ENCODE measurements at regions not wholly inside any gene's neighbourhood (a gene's known extent, or its start where the extent isn't known, plus 50 kb on each side); places are given as distances from the start of the nearest gene placed in this dataset.

DNA sequence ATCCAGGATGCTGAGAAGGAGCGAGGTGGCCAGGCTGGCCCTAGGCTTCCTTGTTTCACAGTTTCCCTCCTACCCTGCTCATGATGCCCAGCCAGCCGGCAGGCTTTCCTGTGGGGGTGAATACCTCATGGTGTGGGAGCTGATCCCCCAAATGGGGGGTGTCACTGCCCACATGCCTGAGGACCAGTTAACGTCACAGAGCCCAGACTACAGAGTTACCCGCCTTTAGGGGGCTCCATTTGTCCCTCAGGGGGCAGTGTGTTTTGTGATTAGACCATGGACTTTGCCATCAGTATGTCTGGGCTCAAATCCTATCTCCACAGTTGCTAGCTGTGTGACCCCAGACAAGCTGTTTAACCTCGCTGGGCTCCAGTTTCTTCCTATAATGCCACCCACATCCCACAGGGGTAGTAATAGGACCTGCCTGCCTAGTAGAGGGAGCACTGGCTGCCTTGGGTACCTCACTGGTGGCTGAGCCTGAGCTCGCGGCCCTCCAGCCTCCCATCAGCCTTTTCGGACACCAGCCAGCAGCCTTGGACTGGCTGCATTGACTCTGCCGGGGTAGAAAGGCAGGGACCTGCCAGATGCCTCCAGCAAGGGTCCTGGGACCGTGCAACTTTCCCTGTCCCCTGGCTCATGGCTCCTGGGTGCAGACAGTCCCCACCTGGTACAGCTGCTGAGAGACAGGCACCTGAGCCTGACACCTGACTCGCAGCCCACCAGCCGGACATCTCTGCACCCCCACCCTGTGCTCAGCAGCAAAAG lies 87.5 kb upstream of the GSE1 start (continued):
- TF ChIP-seq, protein P1, sequence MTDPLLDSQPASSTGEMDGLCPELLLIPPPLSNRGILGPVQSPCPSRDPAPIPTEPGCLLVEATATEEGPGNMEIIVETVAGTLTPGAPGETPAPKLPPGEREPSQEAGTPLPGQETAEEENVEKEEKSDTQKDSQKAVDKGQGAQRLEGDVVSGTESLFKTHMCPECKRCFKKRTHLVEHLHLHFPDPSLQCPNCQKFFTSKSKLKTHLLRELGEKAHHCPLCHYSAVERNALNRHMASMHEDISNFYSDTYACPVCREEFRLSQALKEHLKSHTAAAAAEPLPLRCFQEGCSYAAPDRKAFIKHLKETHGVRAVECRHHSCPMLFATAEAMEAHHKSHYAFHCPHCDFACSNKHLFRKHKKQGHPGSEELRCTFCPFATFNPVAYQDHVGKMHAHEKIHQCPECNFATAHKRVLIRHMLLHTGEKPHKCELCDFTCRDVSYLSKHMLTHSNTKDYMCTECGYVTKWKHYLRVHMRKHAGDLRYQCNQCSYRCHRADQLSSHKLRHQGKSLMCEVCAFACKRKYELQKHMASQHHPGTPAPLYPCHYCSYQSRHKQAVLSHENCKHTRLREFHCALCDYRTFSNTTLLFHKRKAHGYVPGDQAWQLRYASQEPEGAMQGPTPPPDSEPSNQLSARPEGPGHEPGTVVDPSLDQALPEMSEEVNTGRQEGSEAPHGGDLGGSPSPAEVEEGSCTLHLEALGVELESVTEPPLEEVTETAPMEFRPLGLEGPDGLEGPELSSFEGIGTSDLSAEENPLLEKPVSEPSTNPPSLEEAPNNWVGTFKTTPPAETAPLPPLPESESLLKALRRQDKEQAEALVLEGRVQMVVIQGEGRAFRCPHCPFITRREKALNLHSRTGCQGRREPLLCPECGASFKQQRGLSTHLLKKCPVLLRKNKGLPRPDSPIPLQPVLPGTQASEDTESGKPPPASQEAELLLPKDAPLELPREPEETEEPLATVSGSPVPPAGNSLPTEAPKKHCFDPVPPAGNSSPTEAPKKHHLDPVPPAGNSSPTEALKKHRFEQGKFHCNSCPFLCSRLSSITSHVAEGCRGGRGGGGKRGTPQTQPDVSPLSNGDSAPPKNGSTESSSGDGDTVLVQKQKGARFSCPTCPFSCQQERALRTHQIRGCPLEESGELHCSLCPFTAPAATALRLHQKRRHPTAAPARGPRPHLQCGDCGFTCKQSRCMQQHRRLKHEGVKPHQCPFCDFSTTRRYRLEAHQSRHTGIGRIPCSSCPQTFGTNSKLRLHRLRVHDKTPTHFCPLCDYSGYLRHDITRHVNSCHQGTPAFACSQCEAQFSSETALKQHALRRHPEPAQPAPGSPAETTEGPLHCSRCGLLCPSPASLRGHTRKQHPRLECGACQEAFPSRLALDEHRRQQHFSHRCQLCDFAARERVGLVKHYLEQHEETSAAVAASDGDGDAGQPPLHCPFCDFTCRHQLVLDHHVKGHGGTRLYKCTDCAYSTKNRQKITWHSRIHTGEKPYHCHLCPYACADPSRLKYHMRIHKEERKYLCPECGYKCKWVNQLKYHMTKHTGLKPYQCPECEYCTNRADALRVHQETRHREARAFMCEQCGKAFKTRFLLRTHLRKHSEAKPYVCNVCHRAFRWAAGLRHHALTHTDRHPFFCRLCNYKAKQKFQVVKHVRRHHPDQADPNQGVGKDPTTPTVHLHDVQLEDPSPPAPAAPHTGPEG (CRISPR knock-in tag; IDR thresholded peaks at IDR 0.05), result peak; percentile 36; the same call in 1 of the 2 replicates
- TF ChIP-seq ZNF143 (CRISPR knock-in tag; IDR thresholded peaks at IDR 0.05) (peak; percentile 64), NCOR1 (IDR thresholded peaks at IDR 0.05; ENCODE audit: borderline replicate concordance, low read length) (peak; percentile 12; the same call in 1 of the 2 replicates), ZNF563 (CRISPR knock-in tag; IDR thresholded peaks at IDR 0.05) (0 out of 2 replicates have a peak, but pooled peaks have one; percentile 59), SNAI1 (CRISPR knock-in tag; IDR thresholded peaks at IDR 0.05; ENCODE audit: borderline replicate concordance) (no peak), ZMYM3 (CRISPR knock-in tag; IDR thresholded peaks at IDR 0.05) (peak; percentile 92), HOXA5 (CRISPR knock-in tag; IDR thresholded peaks at IDR 0.05) (peak; percentile 54; the same call in 1 of the 2 replicates), ZNF430 (CRISPR knock-in tag; IDR thresholded peaks at IDR 0.05) (0 out of 2 replicates have a peak, but pooled peaks have one; percentile 37), ZNF605 (CRISPR knock-in tag; IDR thresholded peaks at IDR 0.05) (peak; percentile 70; the same call in 1 of the 2 replicates), ADNP (CRISPR knock-in tag; IDR thresholded peaks at IDR 0.05) (peak; percentile 39; the same call in 1 of the 2 replicates), ZFP90 (CRISPR knock-in tag; IDR thresholded peaks at IDR 0.05; ENCODE audit: borderline replicate concordance) (0 out of 2 replicates have a peak, but pooled peaks have one; percentile 90), ZNF354B (CRISPR knock-in tag; IDR thresholded peaks at IDR 0.05) (0 out of 2 replicates have a peak, but pooled peaks have one; percentile 11), ZNF747 (CRISPR knock-in tag; IDR thresholded peaks at IDR 0.05; ENCODE audit: borderline replicate concordance) (peak; percentile 2; the same call in 1 of the 2 replicates), ZNF367 (CRISPR knock-in tag; IDR thresholded peaks at IDR 0.05; ENCODE audit: borderline replicate concordance) (0 out of 2 replicates have a peak, but pooled peaks have one; percentile 24)
- TF ChIP-seq, protein P2, sequence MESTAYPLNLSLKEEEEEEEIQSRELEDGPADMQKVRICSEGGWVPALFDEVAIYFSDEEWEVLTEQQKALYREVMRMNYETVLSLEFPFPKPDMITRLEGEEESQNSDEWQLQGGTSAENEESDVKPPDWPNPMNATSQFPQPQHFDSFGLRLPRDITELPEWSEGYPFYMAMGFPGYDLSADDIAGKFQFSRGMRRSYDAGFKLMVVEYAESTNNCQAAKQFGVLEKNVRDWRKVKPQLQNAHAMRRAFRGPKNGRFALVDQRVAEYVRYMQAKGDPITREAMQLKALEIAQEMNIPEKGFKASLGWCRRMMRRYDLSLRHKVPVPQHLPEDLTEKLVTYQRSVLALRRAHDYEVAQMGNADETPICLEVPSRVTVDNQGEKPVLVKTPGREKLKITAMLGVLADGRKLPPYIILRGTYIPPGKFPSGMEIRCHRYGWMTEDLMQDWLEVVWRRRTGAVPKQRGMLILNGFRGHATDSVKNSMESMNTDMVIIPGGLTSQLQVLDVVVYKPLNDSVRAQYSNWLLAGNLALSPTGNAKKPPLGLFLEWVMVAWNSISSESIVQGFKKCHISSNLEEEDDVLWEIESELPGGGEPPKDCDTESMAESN (CRISPR knock-in tag; conservative IDR thresholded peaks at IDR 0.05), result 0 out of 2 replicates have a peak, but pooled peaks have one; percentile 13
- TF ChIP-seq, protein P3, sequence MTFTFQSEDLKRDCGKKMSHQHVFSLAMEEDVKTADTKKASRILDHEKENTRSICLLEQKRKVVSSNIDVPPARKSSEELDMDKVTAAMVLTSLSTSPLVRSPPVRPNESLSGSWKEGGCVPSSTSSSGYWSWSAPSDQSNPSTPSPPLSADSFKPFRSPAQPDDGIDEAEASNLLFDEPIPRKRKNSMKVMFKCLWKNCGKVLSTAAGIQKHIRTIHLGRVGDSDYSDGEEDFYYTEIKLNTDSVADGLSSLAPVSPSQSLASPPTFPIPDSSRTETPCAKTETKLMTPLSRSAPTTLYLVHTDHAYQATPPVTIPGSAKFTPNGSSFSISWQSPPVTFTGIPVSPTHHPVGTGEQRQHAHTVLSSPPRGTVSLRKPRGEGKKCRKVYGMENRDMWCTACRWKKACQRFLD (CRISPR knock-in tag; IDR thresholded peaks at IDR 0.05; ENCODE audit: borderline replicate concordance), result no peak
- TF ChIP-seq, protein P4, sequence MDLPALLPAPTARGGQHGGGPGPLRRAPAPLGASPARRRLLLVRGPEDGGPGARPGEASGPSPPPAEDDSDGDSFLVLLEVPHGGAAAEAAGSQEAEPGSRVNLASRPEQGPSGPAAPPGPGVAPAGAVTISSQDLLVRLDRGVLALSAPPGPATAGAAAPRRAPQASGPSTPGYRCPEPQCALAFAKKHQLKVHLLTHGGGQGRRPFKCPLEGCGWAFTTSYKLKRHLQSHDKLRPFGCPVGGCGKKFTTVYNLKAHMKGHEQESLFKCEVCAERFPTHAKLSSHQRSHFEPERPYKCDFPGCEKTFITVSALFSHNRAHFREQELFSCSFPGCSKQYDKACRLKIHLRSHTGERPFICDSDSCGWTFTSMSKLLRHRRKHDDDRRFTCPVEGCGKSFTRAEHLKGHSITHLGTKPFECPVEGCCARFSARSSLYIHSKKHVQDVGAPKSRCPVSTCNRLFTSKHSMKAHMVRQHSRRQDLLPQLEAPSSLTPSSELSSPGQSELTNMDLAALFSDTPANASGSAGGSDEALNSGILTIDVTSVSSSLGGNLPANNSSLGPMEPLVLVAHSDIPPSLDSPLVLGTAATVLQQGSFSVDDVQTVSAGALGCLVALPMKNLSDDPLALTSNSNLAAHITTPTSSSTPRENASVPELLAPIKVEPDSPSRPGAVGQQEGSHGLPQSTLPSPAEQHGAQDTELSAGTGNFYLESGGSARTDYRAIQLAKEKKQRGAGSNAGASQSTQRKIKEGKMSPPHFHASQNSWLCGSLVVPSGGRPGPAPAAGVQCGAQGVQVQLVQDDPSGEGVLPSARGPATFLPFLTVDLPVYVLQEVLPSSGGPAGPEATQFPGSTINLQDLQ (CRISPR knock-in tag; IDR thresholded peaks at IDR 0.05), result peak; percentile 6; the same call in 1 of the 2 replicates
